ENCODE measurements at regions not wholly inside any gene's neighbourhood (a gene's known extent, or its start where the extent isn't known, plus 50 kb on each side); places are given as distances from the start of the nearest gene placed in this dataset.

GRCh38 chr4:181477591-181477990, 765.6 kb upstream of the TENM3 start:
- TF ChIP-seq, protein P1, sequence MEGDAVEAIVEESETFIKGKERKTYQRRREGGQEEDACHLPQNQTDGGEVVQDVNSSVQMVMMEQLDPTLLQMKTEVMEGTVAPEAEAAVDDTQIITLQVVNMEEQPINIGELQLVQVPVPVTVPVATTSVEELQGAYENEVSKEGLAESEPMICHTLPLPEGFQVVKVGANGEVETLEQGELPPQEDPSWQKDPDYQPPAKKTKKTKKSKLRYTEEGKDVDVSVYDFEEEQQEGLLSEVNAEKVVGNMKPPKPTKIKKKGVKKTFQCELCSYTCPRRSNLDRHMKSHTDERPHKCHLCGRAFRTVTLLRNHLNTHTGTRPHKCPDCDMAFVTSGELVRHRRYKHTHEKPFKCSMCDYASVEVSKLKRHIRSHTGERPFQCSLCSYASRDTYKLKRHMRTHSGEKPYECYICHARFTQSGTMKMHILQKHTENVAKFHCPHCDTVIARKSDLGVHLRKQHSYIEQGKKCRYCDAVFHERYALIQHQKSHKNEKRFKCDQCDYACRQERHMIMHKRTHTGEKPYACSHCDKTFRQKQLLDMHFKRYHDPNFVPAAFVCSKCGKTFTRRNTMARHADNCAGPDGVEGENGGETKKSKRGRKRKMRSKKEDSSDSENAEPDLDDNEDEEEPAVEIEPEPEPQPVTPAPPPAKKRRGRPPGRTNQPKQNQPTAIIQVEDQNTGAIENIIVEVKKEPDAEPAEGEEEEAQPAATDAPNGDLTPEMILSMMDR (IDR thresholded peaks at IDR 0.05), result no peak
- no peak for TF ChIP-seq POLR2A (IDR thresholded peaks at IDR 0.05)

Data from heart left ventricle (tissue), 13 donors.